HepG2 (cell line): ENCODE measurements at regions not wholly inside any gene's neighbourhood (a gene's known extent, or its start where the extent isn't known, plus 50 kb on each side); places are given as distances from the start of the nearest gene placed in this dataset.

Source experiments
- KDM5B ChIP-seq: sonication (generic); formaldehyde crosslinking; IDR thresholded peaks from 2 replicates; pipeline ENCODE4 v1.4.0; 2020; ENCODE audit warnings: missing genetic modification reagents, mild to moderate bottlenecking, borderline replicate concordance
- NR2F2 ChIP-seq: IDR thresholded peaks from 2 replicates; pipeline ENCODE4 v1.6.1; 2012; ENCODE audit warnings: low read depth, inconsistent platforms, borderline replicate concordance
- POLR2G ChIP-seq: fragments of 200-400 bp; formaldehyde crosslinking; IDR thresholded peaks from 2 replicates; pipeline ENCODE4 v1.6.1; 2018; ENCODE audit warnings: mild to moderate bottlenecking, low read depth, low read length, moderate library complexity
- SMARCC2 ChIP-seq: fragments of 450-650 bp; IDR thresholded peaks from 2 replicates; pipeline ENCODE4 v1.6.1; 2017; ENCODE audit warnings: antibody characterized with exemption, mild to moderate bottlenecking
- SMC3 ChIP-seq: IDR thresholded peaks from 2 replicates; pipeline ENCODE4 v1.6.1; 2011; ENCODE audit warnings: low read length, improper control_type of control experiment
- ZSCAN22 ChIP-seq: sonication (generic); formaldehyde crosslinking; IDR thresholded peaks from 2 replicates; pipeline ENCODE4 v1.4.0; 2020; ENCODE audit warnings: mild to moderate bottlenecking, missing genetic modification reagents
- TF ChIP-seq, protein P1 (sequence below): sonication (generic); formaldehyde crosslinking; IDR thresholded peaks from 2 replicates; pipeline ENCODE4 v1.5.0; 2020; ENCODE audit warnings: mild to moderate bottlenecking, missing genetic modification reagents, moderate library complexity
- TF ChIP-seq, protein P2 (sequence below): sonication (generic); formaldehyde crosslinking; IDR thresholded peaks from 2 replicates; pipeline ENCODE4 v1.4.0; 2020; ENCODE audit warnings: missing genetic modification reagents, borderline replicate concordance
- TF ChIP-seq, protein P3 (sequence below): IDR thresholded peaks from 2 replicates; pipeline ENCODE4 v1.6.1; 2016; ENCODE audit warnings: missing compliant biosample characterization, missing genetic modification reagents, borderline replicate concordance

DNA sequence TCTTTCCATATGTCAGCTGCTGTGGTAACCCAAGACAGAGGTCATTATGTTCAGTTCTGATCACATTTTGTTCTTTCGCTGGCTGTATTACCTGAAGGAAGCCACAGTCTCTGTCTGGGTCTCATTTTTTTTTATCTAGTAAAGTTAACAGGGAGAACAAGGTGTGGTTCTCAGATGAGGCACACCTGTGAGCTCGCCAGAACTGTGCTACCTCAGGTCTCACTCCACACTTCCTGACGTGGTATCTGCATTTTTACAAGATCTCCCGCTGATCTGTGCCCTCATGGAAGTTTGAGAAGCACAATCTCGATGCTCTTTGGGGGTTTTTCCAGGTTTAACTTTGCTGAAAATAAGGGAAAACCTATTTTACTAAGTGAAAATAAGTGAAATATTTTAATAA lies 169.5 kb upstream of the CENPW start:
- TF ChIP-seq SMARCC2 = no peak
- TF ChIP-seq, protein P1, sequence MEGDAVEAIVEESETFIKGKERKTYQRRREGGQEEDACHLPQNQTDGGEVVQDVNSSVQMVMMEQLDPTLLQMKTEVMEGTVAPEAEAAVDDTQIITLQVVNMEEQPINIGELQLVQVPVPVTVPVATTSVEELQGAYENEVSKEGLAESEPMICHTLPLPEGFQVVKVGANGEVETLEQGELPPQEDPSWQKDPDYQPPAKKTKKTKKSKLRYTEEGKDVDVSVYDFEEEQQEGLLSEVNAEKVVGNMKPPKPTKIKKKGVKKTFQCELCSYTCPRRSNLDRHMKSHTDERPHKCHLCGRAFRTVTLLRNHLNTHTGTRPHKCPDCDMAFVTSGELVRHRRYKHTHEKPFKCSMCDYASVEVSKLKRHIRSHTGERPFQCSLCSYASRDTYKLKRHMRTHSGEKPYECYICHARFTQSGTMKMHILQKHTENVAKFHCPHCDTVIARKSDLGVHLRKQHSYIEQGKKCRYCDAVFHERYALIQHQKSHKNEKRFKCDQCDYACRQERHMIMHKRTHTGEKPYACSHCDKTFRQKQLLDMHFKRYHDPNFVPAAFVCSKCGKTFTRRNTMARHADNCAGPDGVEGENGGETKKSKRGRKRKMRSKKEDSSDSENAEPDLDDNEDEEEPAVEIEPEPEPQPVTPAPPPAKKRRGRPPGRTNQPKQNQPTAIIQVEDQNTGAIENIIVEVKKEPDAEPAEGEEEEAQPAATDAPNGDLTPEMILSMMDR (CRISPR knock-in tag) = no peak
- TF ChIP-seq, protein P2, sequence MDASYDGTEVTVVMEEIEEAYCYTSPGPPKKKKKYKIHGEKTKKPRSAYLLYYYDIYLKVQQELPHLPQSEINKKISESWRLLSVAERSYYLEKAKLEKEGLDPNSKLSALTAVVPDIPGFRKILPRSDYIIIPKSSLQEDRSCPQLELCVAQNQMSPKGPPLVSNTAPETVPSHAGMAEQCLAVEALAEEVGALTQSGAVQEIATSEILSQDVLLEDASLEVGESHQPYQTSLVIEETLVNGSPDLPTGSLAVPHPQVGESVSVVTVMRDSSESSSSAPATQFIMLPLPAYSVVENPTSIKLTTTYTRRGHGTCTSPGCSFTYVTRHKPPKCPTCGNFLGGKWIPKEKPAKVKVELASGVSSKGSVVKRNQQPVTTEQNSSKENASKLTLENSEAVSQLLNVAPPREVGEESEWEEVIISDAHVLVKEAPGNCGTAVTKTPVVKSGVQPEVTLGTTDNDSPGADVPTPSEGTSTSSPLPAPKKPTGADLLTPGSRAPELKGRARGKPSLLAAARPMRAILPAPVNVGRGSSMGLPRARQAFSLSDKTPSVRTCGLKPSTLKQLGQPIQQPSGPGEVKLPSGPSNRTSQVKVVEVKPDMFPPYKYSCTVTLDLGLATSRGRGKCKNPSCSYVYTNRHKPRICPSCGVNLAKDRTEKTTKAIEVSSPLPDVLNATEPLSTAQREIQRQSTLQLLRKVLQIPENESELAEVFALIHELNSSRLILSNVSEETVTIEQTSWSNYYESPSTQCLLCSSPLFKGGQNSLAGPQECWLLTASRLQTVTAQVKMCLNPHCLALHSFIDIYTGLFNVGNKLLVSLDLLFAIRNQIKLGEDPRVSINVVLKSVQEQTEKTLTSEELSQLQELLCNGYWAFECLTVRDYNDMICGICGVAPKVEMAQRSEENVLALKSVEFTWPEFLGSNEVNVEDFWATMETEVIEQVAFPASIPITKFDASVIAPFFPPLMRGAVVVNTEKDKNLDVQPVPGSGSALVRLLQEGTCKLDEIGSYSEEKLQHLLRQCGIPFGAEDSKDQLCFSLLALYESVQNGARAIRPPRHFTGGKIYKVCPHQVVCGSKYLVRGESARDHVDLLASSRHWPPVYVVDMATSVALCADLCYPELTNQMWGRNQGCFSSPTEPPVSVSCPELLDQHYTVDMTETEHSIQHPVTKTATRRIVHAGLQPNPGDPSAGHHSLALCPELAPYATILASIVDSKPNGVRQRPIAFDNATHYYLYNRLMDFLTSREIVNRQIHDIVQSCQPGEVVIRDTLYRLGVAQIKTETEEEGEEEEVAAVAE (CRISPR knock-in tag) = no peak
- TF ChIP-seq ZSCAN22 = no peak
- no peak for TF ChIP-seq KDM5B
- TF ChIP-seq NR2F2 = no peak
- no peak for TF ChIP-seq SMC3
- TF ChIP-seq, protein P3, sequence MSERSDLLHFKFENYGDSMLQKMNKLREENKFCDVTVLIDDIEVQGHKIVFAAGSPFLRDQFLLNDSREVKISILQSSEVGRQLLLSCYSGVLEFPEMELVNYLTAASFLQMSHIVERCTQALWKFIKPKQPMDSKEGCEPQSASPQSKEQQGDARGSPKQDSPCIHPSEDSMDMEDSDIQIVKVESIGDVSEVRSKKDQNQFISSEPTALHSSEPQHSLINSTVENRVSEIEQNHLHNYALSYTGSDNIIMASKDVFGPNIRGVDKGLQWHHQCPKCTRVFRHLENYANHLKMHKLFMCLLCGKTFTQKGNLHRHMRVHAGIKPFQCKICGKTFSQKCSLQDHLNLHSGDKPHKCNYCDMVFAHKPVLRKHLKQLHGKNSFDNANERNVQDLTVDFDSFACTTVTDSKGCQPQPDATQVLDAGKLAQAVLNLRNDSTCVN (CRISPR knock-in tag) = no peak
- TF ChIP-seq POLR2G = no peak
